ENCODE measurements at regions not wholly inside any gene's neighbourhood (a gene's known extent, or its start where the extent isn't known, plus 50 kb on each side); places are given as distances from the start of the nearest gene placed in this dataset.

DNA sequence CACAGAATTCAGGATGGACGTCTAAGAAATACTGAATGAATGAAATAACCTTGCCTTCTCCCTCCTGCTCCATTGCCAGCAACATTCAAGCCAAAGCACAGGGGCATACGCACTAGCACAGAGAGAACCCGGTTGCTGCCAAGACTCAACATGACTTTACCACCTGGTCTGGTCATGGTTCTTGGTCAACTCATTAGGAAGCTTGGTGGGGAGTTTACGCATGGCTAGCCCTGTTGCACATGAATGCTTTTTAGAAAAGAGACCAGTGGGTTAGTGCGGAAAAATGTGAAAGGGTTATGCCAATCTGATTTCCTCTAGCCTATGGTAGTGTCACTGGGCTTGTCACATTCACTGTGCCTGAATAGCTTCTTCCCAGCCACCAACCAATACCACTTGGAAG lies 187.6 kb upstream of the NEBL start:
- no peak for DNase-seq (ENCODE audit: low spot score)

GRCh38 chr10:21083861-21084260 lies 186.8 kb upstream of the NEBL start:
- no peak for DNase-seq (ENCODE audit: low spot score)

DNA sequence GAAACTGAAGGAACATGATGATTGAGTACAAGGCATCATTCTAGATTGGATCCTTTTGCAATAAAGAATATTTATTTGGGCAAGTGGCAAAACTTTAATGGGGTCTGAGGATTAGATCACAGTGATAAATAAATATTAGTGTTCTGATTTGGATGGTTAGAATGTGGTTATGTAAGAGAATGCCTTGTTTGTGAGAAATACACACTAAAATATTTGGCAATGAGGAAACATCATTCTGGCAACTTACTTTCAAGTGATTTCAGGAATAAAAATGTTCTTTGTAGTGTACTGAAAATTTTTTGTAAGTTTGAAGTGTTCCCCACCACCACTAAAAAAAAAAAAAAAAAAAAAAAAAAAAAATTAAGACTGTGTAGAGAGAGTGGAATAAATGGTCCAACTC lies 185.1 kb upstream of the NEBL start:
- DNase-seq (ENCODE audit: low spot score), result no peak

- DNase-seq (ENCODE audit: low spot score), result no peak
Measured at GRCh38 chr10:21080261-21080660, 183.2 kb upstream of the NEBL start.

DNA sequence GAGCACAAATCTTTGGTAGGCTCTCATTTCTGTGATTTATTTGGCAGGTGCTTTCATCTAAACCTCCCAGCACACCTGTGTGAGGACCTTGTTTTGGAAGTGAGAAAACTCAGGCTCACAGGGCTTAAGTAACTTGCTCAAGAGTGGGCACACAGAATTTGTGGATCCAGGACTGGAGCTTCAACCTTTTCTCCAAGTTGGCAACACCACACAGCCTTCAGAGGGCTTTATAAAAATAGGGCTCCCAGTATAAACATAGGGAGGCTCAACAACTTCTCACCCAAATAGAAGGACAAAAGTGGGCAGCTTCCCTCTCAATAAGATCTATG lies 182.2 kb upstream of the NEBL start:
- no peak for DNase-seq (ENCODE audit: low spot score)

GRCh38 chr10:21078410-21079329 lies 181.6 kb upstream of the NEBL start:
- DNase-seq (ENCODE audit: low spot score), result no peak

- DNase-seq (ENCODE audit: low spot score), result no peak
Measured at GRCh38 chr10:21077681-21078080, 180.6 kb upstream of the NEBL start.

GRCh38 chr10:21076381-21076780 lies 179.3 kb upstream of the NEBL start:
- DNase-seq (ENCODE audit: low spot score), result no peak

GRCh38 chr10:21075880-21076279 lies 178.8 kb upstream of the NEBL start:
- no peak for DNase-seq (ENCODE audit: low spot score)

DNA sequence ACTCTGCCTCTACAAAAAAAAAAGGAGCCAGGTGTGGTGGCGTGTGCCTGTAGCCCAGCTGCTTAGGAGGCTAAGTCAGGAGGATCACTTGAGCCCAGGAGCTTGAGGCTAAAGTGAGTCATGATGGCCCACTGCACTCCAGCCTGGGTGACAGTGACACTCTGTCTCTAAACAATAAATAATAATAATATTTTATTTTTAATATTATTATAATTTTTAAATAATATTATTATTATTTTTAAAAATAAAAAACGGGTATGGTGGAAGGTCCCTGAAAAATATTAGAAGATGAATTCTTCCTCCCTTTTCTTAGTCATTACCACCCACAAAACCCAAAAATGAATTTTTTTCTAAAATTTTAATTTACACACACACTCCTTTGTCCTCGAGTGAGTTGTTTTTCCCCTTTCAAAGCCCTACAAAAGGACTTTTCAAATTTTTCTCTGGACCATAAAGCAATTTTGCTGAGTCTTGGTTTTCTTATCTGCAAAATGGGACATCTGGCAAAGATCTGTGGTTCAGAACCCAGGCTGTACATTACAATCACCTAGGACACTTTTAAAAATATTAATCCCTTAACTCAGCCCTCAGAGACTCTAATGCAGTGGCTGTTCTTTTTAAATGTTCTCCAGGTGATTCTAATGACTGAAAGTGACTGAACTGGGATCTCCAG lies 174.0 kb upstream of the NEBL start:
- DNase-seq (ENCODE audit: low spot score), result no peak

- no peak for DNase-seq (ENCODE audit: low spot score)
Measured at GRCh38 chr10:21069929-21070700, 173.0 kb upstream of the NEBL start.

DNA sequence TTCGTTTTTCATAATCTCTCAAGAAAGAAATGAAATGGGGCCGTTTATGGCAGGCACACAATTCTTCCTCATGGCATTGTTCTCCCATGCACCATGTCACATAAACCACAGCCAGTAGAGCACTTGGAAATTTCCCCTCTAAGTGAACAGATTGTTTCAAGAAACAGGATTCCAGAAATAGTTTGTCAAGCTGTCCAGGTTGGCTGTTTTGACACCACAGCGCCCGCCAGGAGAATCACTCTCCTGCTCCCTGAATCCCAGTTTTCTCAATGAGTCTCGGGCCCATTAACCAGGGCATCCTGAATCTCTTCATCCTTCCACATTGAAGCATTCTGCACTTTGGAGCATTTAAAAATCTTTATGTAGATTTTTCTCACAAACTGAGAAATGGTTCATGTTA lies 172.2 kb upstream of the NEBL start:
- DNase-seq (ENCODE audit: low spot score), result no peak

- no peak for DNase-seq (ENCODE audit: low spot score)
Measured at GRCh38 chr10:21068026-21068656, 171.0 kb upstream of the NEBL start.

DNA sequence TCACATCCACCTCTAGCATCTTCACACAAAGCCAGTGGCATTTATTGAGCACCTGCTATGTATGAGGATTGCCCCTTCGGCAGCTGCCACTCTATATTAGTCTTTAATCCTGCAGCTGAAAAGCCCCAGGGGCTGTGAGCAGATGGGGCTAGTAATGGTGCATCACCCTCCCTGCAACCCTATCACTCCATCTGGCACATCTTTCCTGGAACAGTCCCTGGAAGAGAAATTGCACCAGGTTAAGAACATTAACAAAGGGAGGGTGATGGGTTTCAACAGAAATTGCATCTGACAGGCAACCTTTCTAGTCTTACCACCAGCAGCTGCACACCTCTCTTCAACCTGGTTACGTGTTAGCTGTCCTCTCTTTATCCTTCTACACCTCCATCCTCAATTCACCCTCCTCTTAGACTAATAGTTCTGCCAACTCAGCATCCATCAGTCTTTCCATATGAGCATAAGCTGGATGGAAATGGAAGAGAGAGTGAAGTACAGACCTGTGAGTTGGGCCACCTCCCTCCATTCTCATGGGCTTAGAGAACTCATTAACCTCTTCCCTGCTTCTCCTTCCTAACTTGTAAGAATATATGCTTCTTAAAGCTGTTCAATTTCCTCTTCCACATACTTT lies 168.6 kb upstream of the NEBL start:
- DNase-seq (ENCODE audit: low spot score), result no peak

- no peak for DNase-seq (ENCODE audit: low spot score)
Measured at GRCh38 chr10:21061982-21062381, 164.9 kb upstream of the NEBL start.

DNA sequence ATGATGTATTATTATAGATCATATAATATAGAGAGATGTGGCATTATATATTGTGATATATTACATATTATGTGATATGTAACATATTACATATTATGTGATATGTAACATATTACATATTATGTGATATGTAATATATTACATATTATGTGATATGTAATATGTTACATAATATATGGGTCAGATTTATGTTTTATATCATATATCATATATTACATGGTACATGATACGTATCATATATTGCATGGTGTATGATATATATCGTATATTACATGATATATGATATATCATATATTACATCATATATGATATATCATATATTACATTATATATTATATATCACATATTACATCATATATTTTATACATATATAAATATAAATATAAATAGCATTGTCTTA lies 164.1 kb upstream of the NEBL start:
- no peak for DNase-seq (ENCODE audit: low spot score)

DNA sequence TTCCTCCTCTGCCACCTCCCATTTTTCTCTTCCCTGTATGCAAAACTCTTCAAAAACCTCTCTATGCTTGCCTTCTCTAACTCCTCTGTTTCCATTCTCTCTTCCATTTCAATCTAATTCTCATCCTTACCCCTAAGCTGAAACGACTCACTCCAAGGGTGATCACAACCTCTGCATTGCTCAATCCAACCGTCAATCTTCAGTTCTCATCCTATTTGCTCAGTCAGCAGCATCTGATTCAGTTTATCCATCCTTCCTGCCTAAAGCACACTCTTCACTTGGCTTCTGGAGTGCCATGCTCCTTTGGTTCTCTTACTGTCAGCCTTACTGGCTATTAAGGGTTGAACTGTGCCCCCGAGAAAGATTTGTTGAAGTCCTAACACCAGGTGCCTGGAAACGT lies 163.5 kb upstream of the NEBL start:
- DNase-seq (ENCODE audit: low spot score), result no peak

DNA sequence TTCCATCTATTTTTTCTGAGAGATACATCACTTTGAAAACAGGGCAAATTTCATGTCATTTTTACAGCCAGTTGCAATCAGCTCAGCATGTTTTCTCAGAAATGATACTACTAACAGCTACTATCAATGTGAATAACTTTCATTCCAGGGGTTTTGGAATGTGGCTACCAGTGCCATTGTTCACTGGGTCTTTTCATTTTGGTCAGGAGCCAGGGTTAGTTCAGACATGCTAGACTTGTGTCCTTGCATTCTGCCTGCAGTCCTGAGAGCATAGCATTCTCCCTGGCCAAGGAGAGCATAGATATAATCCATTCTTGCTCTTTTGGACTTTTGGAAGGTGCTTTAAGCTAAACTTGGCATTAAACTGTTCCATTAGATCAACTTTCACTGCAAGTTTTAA lies 160.9 kb upstream of the NEBL start:
- no peak for DNase-seq (ENCODE audit: low spot score)

- no peak for DNase-seq (ENCODE audit: low spot score)
Measured at GRCh38 chr10:21057436-21057835, 160.3 kb upstream of the NEBL start.

- no peak for DNase-seq (ENCODE audit: low spot score)
Measured at GRCh38 chr10:21056461-21056860, 159.3 kb upstream of the NEBL start.

- DNase-seq (ENCODE audit: low spot score), result no peak
Measured at GRCh38 chr10:21055339-21056135, 158.4 kb upstream of the NEBL start.
